Esophagus squamous epithelium (tissue), 5 donors: ENCODE measurements at regions not wholly inside any gene's neighbourhood (a gene's known extent, or its start where the extent isn't known, plus 50 kb on each side); places are given as distances from the start of the nearest gene placed in this dataset.

Source experiments
- DNase-seq: peaks from one replicate; lab custom pipeline; 2025; lab: John Stamatoyannopoulos, UW
- H3K27ac ChIP-seq, 4 donors: fragments of 200-600 bp; sonication (generic); one replicate each; pipeline ENCODE4 v1.5.1; 2016 to 2019; ENCODE audit warnings: mild to moderate bottlenecking in 1 of 4
- H3K27me3 ChIP-seq, 4 donors: fragments of 200-600 bp; sonication (generic); 1 replicate in 3 of 4; 2 replicates in 1 of 4; pipeline versions ENCODE4 v1.5.1 to v1.6.0; 2017 to 2021; ENCODE audit warnings: antibody characterized with exemption in 1 of 4
- H3K36me3 ChIP-seq, 3 donors: fragments of 200-600 bp; sonication (generic); one replicate each; pipeline ENCODE4 v1.5.1; 2016 to 2019
- H3K4me1 ChIP-seq, 3 donors: fragments of 200-600 bp; sonication (generic); one replicate each; pipeline ENCODE4 v1.5.1; 2017 to 2019
- H3K4me3 ChIP-seq, 4 donors: fragments of 200-600 bp; sonication (generic); 1 replicate in 3 of 4; 2 replicates in 1 of 4; pipeline ENCODE4 v1.5.1; 2016 to 2019; ENCODE audit warnings: mild to moderate bottlenecking in 2 of 4, moderate library complexity in 1 of 4
- H3K9me3 ChIP-seq, 3 donors: fragments of 200-600 bp; sonication (generic); one replicate each; pipeline ENCODE4 v1.5.1; 2016 to 2019
- POLR2A ChIP-seq, 4 donors: fragments of 450-650 bp; IDR thresholded peaks; one replicate each; pipeline ENCODE4 v1.6.1; 2017; ENCODE audit warnings: antibody characterized with exemption in 4 of 4, mild to moderate bottlenecking in 4 of 4, moderate library complexity in 3 of 4
- WGBS, 2 donors: methylation state at CpG; one replicate each; pipeline ENCODE4 v1.1.5; 2018; 5-methylcytosine and 5-hydroxymethylcytosine counted together
- intact Hi-C: fragments of 100-400 bp; cut with DNase I; formaldehyde crosslinking; loops from one replicate; pipeline ENCODE4 v1.15.0; 2022
- TF ChIP-seq, protein P1 (sequence below), 6 experiments: fragments of 450-650 bp in 4 of 6; fragments of 200-600 bp in 2 of 6; sonication (generic) in 2 of 6; IDR thresholded peaks; one replicate each; pipeline ENCODE4 v1.5.1; 2016 to 2019; ENCODE audit warnings: antibody characterized with exemption in 6 of 6, mild to moderate bottlenecking in 4 of 6, moderate library complexity in 4 of 6
- donor health status: DM: yes; HTN: yes; CAD: no.

DNA sequence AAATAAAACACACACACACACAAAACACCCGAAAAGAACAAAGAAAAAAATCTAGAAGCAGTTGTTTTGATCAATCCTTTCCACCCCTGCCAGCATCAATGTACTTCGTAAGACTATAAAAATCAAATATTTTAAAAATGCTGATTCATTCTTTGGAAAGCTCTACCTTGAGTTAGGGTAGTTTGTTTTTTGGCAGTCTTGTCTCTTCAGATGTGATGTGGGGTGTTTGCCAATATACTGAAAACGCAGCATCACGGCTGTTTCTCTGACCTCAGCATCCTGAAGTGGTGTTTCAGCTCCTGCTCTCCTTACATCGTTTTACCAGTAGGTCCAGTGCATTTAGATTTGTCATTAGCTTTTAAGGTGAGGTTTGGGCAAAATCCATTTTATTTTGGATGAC lies 526.0 kb downstream of the UTRN start:
- no peaks in the 10 kb centered on the region for H3K9me3 ChIP-seq
- no peaks in the 10 kb centered on the region for H3K27me3 ChIP-seq
- no peak for TF ChIP-seq POLR2A (IDR thresholded peaks at IDR 0.05)
- TF ChIP-seq, protein P1, sequence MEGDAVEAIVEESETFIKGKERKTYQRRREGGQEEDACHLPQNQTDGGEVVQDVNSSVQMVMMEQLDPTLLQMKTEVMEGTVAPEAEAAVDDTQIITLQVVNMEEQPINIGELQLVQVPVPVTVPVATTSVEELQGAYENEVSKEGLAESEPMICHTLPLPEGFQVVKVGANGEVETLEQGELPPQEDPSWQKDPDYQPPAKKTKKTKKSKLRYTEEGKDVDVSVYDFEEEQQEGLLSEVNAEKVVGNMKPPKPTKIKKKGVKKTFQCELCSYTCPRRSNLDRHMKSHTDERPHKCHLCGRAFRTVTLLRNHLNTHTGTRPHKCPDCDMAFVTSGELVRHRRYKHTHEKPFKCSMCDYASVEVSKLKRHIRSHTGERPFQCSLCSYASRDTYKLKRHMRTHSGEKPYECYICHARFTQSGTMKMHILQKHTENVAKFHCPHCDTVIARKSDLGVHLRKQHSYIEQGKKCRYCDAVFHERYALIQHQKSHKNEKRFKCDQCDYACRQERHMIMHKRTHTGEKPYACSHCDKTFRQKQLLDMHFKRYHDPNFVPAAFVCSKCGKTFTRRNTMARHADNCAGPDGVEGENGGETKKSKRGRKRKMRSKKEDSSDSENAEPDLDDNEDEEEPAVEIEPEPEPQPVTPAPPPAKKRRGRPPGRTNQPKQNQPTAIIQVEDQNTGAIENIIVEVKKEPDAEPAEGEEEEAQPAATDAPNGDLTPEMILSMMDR (IDR thresholded peaks at IDR 0.05), result no peak
- H3K27ac ChIP-seq, result no peak overlapping the region
- 86 to 91% methylated on average over 5 of the region's 5 CpGs for WGBS, 2 donors
- no peaks in the 10 kb centered on the region for H3K4me1 ChIP-seq
- H3K36me3 ChIP-seq, result peaks cover 0 to 55% (median 3%) of the 10 kb centered on the region in 3 donors
- H3K4me3 ChIP-seq, result no peak overlapping the region
- intact Hi-C loops, result no loop called here
- no peak for DNase-seq

DNA sequence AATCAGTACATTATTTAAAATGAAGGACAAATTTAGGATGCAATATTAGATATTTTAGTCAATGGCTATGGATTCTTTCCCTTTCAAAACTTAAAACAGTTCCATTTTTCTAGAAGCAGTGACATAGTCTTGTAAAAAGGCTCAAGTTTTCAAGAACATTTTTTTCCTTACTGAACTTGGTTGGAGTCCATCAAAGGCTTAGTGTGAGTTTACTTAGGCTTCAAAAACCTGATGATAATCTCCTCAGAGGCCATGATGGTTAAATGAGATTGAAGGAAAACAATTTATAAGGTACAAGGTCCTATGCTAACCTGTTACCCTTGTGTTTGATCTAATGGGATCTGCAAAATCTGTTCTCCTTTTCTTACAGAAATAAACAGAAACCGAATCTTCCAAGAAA lies 531.8 kb downstream of the UTRN start:
- no peak overlapping the region for H3K27ac ChIP-seq

DNA sequence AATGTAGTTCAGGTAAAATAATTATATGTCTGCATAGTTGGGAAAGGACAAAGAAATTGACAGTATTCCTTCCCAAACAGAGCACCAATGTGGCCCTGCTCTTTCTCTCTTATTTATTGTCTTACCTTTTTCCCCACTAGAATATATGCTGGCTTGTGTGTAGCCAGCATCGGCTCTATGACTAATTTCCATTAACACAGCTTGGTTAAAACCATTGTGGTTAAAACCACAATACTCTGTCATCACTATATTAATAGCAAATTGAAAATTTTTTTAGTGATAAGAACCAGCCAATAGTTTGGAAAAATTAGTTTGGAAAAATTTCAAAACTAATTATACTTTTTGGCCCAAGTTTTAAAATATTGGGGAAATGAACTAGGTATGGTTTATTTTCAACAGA lies 535.1 kb downstream of the UTRN start:
- H3K9me3 ChIP-seq, result no peaks in the 10 kb centered on the region
- no peak overlapping the region for H3K27ac ChIP-seq
- H3K36me3 ChIP-seq, result peaks cover 0 to 28% (median 0%) of the 10 kb centered on the region in 3 donors
- DNase-seq, result no peak
- 35 to 47% methylated on average over 1 of the region's 1 CpG for WGBS, 2 donors
- TF ChIP-seq POLR2A (IDR thresholded peaks at IDR 0.05), result no peak
- TF ChIP-seq, protein P1 (IDR thresholded peaks at IDR 0.05), result no peak
- H3K27me3 ChIP-seq, result no peaks in the 10 kb centered on the region
- no peak overlapping the region for H3K4me3 ChIP-seq
- H3K4me1 ChIP-seq, result no peaks in the 10 kb centered on the region
- intact Hi-C loops, result no loop called here

More for the DNA sequence above, 531.8 kb downstream of the UTRN start:
- Histone ChIP-seq H3K4me3 (no peak overlapping the region), H3K36me3 (peaks cover 0 to 26% (median 3%) of the 10 kb centered on the region in 3 donors), H3K27me3 (no peaks in the 10 kb centered on the region), H3K9me3 (no peaks in the 10 kb centered on the region), H3K4me1 (no peaks in the 10 kb centered on the region)
- no peak for DNase-seq
- 82 to 91% methylated on average over 1 of the region's 1 CpG for WGBS, 2 donors
- intact Hi-C loops, result no loop called here
- TF ChIP-seq POLR2A (IDR thresholded peaks at IDR 0.05), result no peak
- TF ChIP-seq, protein P1 (IDR thresholded peaks at IDR 0.05), result no peak

DNA sequence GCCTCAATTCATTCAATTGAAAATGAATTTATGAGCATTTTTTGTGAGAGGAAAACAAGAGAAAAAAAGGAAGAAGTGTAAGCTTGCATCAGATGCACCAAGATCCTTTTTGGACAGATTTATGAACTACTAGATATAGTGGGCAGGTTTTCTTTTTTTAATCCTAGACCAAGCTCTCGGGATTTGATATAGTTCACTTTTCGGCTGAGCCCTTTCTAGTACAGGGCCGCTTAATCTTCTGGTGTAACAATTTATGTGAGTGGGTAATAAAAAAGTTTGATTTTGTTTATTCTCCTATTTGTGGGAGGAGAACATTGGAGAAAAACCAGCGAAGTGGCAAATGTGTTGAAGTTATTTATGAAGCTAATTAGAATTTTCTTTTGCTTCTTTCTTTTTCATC lies 538.0 kb downstream of the UTRN start:
- H3K4me1 ChIP-seq, result no peaks in the 10 kb centered on the region
- intact Hi-C loops, result no loop called here
- TF ChIP-seq POLR2A (IDR thresholded peaks at IDR 0.05), result no peak
- TF ChIP-seq, protein P1 (IDR thresholded peaks at IDR 0.05), result no peak
- H3K4me3 ChIP-seq, result no peak overlapping the region
- no peak for DNase-seq
- no peaks in the 10 kb centered on the region for H3K27me3 ChIP-seq
- peaks cover 0 to 49% (median 0%) of the 10 kb centered on the region in 3 donors for H3K36me3 ChIP-seq
- WGBS, 2 donors, result 83 to 96% methylated on average over 4 of the region's 4 CpGs
- no peaks in the 10 kb centered on the region for H3K9me3 ChIP-seq
- H3K27ac ChIP-seq, result no peak overlapping the region

DNA sequence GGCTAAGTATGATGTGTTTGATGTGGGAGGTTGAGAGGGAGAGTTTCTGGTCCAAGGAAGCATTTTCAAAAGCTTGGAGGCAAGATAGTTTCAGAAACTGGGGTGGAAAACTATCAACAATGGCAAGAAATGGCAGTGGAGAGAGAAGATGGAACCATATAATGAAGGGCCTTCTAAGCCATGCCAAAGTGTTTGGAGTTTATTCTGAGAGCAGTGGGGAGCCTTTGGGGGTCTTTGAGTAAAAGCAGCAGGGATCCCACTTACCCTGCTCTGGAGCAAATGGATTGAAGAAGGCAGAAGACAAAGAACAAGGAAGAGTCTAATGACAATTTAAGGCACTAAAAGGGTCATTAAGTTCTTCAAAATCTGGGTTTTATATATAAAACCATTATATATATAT lies 538.9 kb downstream of the UTRN start:
- peaks cover 0 to 58% (median 0%) of the 10 kb centered on the region in 3 donors for H3K36me3 ChIP-seq
- intact Hi-C loops, result no loop called here
- no peak overlapping the region for H3K27ac ChIP-seq

More for the DNA sequence above, 538.9 kb downstream of the UTRN start:
- TF ChIP-seq POLR2A (IDR thresholded peaks at IDR 0.05), result no peak
- TF ChIP-seq, protein P1 (IDR thresholded peaks at IDR 0.05), result no peak
- Histone ChIP-seq H3K9me3 (no peaks in the 10 kb centered on the region), H3K4me1 (no peaks in the 10 kb centered on the region), H3K27me3 (no peaks in the 10 kb centered on the region), H3K4me3 (no peak overlapping the region)
- DNase-seq, result no peak
